ENCODE measurements at regions not wholly inside any gene's neighbourhood (a gene's known extent, or its start where the extent isn't known, plus 50 kb on each side); places are given as distances from the start of the nearest gene placed in this dataset.
A peak's percentile ranks its signal among the peaks of the same experiment; 100 is the strongest.
"Not testable (repeated sequence)": the region's sequence is repeated elsewhere in the genome, so short reads cannot be mapped to it uniquely, and the experiment has no call there.

- DNase-seq = no peak
Observed at GRCh38 chr2:210861038-210861665, 304.8 kb downstream of the CPS1 start.

- DNase-seq = no peak
Observed at GRCh38 chr2:210862283-210863065, 306.1 kb downstream of the CPS1 start.

GRCh38 chr2:210863283-210863682 lies 306.9 kb downstream of the CPS1 start:
- DNase-seq = no peak

GRCh38 chr2:210871566-210871965 lies 315.2 kb downstream of the CPS1 start:
- DNase-seq = not testable (repeated sequence)

- DNase-seq = no peak
Observed at GRCh38 chr2:210873631-210874030, 317.2 kb downstream of the CPS1 start.

GRCh38 chr2:210884227-210884626 lies 327.8 kb downstream of the CPS1 start:
- no peak for DNase-seq

GRCh38 chr2:210888035-210888434 lies 331.6 kb downstream of the CPS1 start:
- DNase-seq = no peak

GRCh38 chr2:210895132-210895531 lies 338.7 kb downstream of the CPS1 start:
- DNase-seq = no peak

- DNase-seq = peak; percentile 26
Observed at GRCh38 chr2:210899131-210899530, 342.7 kb downstream of the CPS1 start.

GRCh38 chr2:210901326-210901725 lies 344.9 kb downstream of the CPS1 start:
- no peak for DNase-seq

- no peak for DNase-seq
Observed at GRCh38 chr2:210912779-210913178, 356.4 kb downstream of the CPS1 start.

- DNase-seq = no peak
Observed at GRCh38 chr2:210913461-210913860, 357.1 kb downstream of the CPS1 start.

- DNase-seq = no peak
Observed at GRCh38 chr2:210915912-210916311, 359.5 kb downstream of the CPS1 start.

- DNase-seq = no peak
Observed at GRCh38 chr2:210917465-210917864, 361.1 kb downstream of the CPS1 start.

GRCh38 chr2:210919128-210919527 lies 362.7 kb downstream of the CPS1 start:
- no peak for DNase-seq

GRCh38 chr2:210922419-210922818 lies 366.0 kb downstream of the CPS1 start:
- no peak for DNase-seq

GRCh38 chr2:210928714-210929113 lies 372.3 kb downstream of the CPS1 start:
- no peak for DNase-seq

- DNase-seq = no peak
Observed at GRCh38 chr2:210938228-210938627, 381.8 kb downstream of the CPS1 start.

GRCh38 chr2:210946395-210946794 lies 390.0 kb downstream of the CPS1 start:
- no peak for DNase-seq

GRCh38 chr2:210950434-210951060 lies 394.1 kb downstream of the CPS1 start:
- DNase-seq = not testable (repeated sequence)

- DNase-seq = no peak
Observed at GRCh38 chr2:210954386-210954907, 398.0 kb downstream of the CPS1 start.

- DNase-seq = peak; percentile 11
Observed at GRCh38 chr2:210955591-210955990, 399.2 kb downstream of the CPS1 start.

GRCh38 chr2:210956101-210956500 lies 399.7 kb downstream of the CPS1 start:
- no peak for DNase-seq

- no peak for DNase-seq
Observed at GRCh38 chr2:210961249-210961648, 404.9 kb downstream of the CPS1 start.

Data from dermis blood vessel endothelial cell (primary cell).